ENCODE measurements at regions not wholly inside any gene's neighbourhood (a gene's known extent, or its start where the extent isn't known, plus 50 kb on each side); places are given as distances from the start of the nearest gene placed in this dataset.

- no peaks in the 10 kb centered on the region for H3K27me3 Mint-ChIP-seq (ENCODE audit: insufficient read depth)
Measured at GRCh38 chr6:88443554-88443953, 277.4 kb upstream of the CNR1 start.

GRCh38 chr6:88442737-88443136, 276.6 kb upstream of the CNR1 start:
- H3K27ac ChIP-seq (ENCODE audit: low read depth, low read length), result no peak overlapping the region
- DNase-seq, result no peak
- H3K4me3 Mint-ChIP-seq, result no peak overlapping the region
- TF ChIP-seq CTCF (conservative IDR thresholded peaks at IDR 0.05), result no peak
- no peaks in the 10 kb centered on the region for H3K9me3 ChIP-seq (ENCODE audit: control insufficient read depth, low read length)
- no peak overlapping the region for H3K4me3 ChIP-seq (ENCODE audit: low read length)
- no peaks in the 10 kb centered on the region for H3K36me3 ChIP-seq (ENCODE audit: control insufficient read depth, insufficient read depth, low read length)
- no peak overlapping the region for H3K27ac Mint-ChIP-seq
- no peaks in the 10 kb centered on the region for H3K9me3 Mint-ChIP-seq
- no peak overlapping the region for H3K9ac ChIP-seq (ENCODE audit: extremely low read depth, low read length, poor library complexity, severe bottlenecking)
- no peaks in the 10 kb centered on the region for H3K4me1 ChIP-seq (ENCODE audit: control insufficient read depth, insufficient read depth, low read length)
- no peaks in the 10 kb centered on the region for H3K4me1 Mint-ChIP-seq
- 83 to 96% methylated on average over 3 to 4 of the region's 4 CpGs for WGBS, 2 experiments (ENCODE audit: insufficient coverage in 1 of 2, insufficient read length in 1 of 2)
- no peaks in the 10 kb centered on the region for H3K27me3 Mint-ChIP-seq (ENCODE audit: insufficient read depth)
- no peaks in the 10 kb centered on the region for H3K27me3 ChIP-seq (ENCODE audit: control insufficient read depth, insufficient read depth, low read length, poor library complexity, severe bottlenecking)
- H3K36me3 Mint-ChIP-seq (ENCODE audit: low read depth), result no peaks in the 10 kb centered on the region

More at GRCh38 chr6:88443554-88443953, 277.4 kb upstream of the CNR1 start:
- no peak for DNase-seq
- Histone ChIP-seq H3K27ac (ENCODE audit: low read depth, low read length) (no peak overlapping the region), H3K9me3 (ENCODE audit: control insufficient read depth, low read length) (no peaks in the 10 kb centered on the region), H3K9ac (ENCODE audit: extremely low read depth, low read length, poor library complexity, severe bottlenecking) (no peak overlapping the region), H3K4me1 (ENCODE audit: control insufficient read depth, insufficient read depth, low read length) (no peaks in the 10 kb centered on the region), H3K27me3 (ENCODE audit: control insufficient read depth, insufficient read depth, low read length, poor library complexity, severe bottlenecking) (no peaks in the 10 kb centered on the region), H3K4me3 (ENCODE audit: low read length) (no peak overlapping the region), H3K36me3 (ENCODE audit: control insufficient read depth, insufficient read depth, low read length) (no peaks in the 10 kb centered on the region)
- H3K9me3 Mint-ChIP-seq, result no peaks in the 10 kb centered on the region
- TF ChIP-seq CTCF (conservative IDR thresholded peaks at IDR 0.05), result no peak
- no peaks in the 10 kb centered on the region for H3K4me1 Mint-ChIP-seq
- H3K4me3 Mint-ChIP-seq, result no peak overlapping the region
- 100% methylated on average over 1 of the region's 1 CpG; no CpG with 5 or more reads in 1 of the 2 experiments for WGBS, 2 experiments (ENCODE audit: insufficient coverage in 1 of 2, insufficient read length in 1 of 2)
- no peak overlapping the region for H3K27ac Mint-ChIP-seq
- H3K36me3 Mint-ChIP-seq (ENCODE audit: low read depth), result no peaks in the 10 kb centered on the region

- no peaks in the 10 kb centered on the region for H3K9me3 ChIP-seq (ENCODE audit: control insufficient read depth, low read length)
- no peaks in the 10 kb centered on the region for H3K36me3 ChIP-seq (ENCODE audit: control insufficient read depth, insufficient read depth, low read length)
- no peak overlapping the region for H3K4me3 ChIP-seq (ENCODE audit: low read length)
- no peaks in the 10 kb centered on the region for H3K27me3 Mint-ChIP-seq (ENCODE audit: insufficient read depth)
- WGBS, 2 experiments (ENCODE audit: insufficient coverage in 1 of 2, insufficient read length in 1 of 2), result 89 to 98% methylated on average over 4 of the region's 4 CpGs
- no peaks in the 10 kb centered on the region for H3K27me3 ChIP-seq (ENCODE audit: control insufficient read depth, insufficient read depth, low read length, poor library complexity, severe bottlenecking)
- no peaks in the 10 kb centered on the region for H3K4me1 Mint-ChIP-seq
- H3K9ac ChIP-seq (ENCODE audit: extremely low read depth, low read length, poor library complexity, severe bottlenecking), result no peak overlapping the region
- no peak for DNase-seq
- no peak for TF ChIP-seq CTCF (conservative IDR thresholded peaks at IDR 0.05)
- H3K27ac Mint-ChIP-seq, result no peak overlapping the region
- H3K27ac ChIP-seq (ENCODE audit: low read depth, low read length), result no peak overlapping the region
- H3K36me3 Mint-ChIP-seq (ENCODE audit: low read depth), result no peaks in the 10 kb centered on the region
- no peaks in the 10 kb centered on the region for H3K4me1 ChIP-seq (ENCODE audit: control insufficient read depth, insufficient read depth, low read length)
- no peak overlapping the region for H3K4me3 Mint-ChIP-seq
- no peaks in the 10 kb centered on the region for H3K9me3 Mint-ChIP-seq
Measured at GRCh38 chr6:88441346-88441745, 275.2 kb upstream of the CNR1 start.

Measured in endodermal cell (in vitro differentiated cells).